Psoas muscle (tissue), 7 donors: ENCODE measurements at regions not wholly inside any gene's neighbourhood (a gene's known extent, or its start where the extent isn't known, plus 50 kb on each side); places are given as distances from the start of the nearest gene placed in this dataset.

Experiments used
- ATAC-seq, 4 donors: fragments of 200-7000 bp; cut with Tn5 transposase; one replicate each; pipeline ENCODE4 v1.9.1; 2020; ENCODE audit warnings: moderate library complexity in 3 of 4, mild to moderate bottlenecking in 2 of 4
- DNase-seq, 2 donors: peaks; one replicate each; pipeline ENCODE4 v3.0.0-alpha.2; 2020
- H3K27ac ChIP-seq: fragments of 200-600 bp; one replicate; pipeline ENCODE4 v1.8.0; 2022
- H3K27me3 ChIP-seq, 3 donors: fragments of 200-600 bp in 1 of 3; one replicate each; pipeline versions ENCODE4 v1.6.1 to v1.8.0; 2013 to 2022; ENCODE audit warnings: low read length in 2 of 3, mild to moderate bottlenecking in 2 of 3, moderate library complexity in 1 of 3; ENCODE audit not compliant: insufficient read depth in 3 of 3
- H3K36me3 ChIP-seq, 2 donors: fragments of 200-600 bp in 1 of 2; one replicate each; pipeline versions ENCODE4 v1.6.1 to v1.8.0; 2013 to 2022; ENCODE audit warnings: low read depth in 1 of 2, mild to moderate bottlenecking in 1 of 2, moderate library complexity in 1 of 2; ENCODE audit not compliant: insufficient read depth in 1 of 2
- H3K4me1 ChIP-seq: fragments of 200-600 bp; one replicate; pipeline ENCODE4 v1.8.0; 2022
- H3K4me3 ChIP-seq: fragments of 200-600 bp; one replicate; pipeline ENCODE4 v1.8.0; 2022; ENCODE audit warnings: mild to moderate bottlenecking
- H3K9me3 ChIP-seq: fragments of 200-600 bp; one replicate; pipeline ENCODE4 v1.8.0; 2022
- CTCF ChIP-seq: fragments of 200-600 bp; IDR thresholded peaks from one replicate; pipeline ENCODE4 v1.8.0; 2022; ENCODE audit warnings: antibody characterized with exemption
- whole genome bisulfite sequencing, 3 donors: extraction: QIAGEN DNeasy Blood & Tissue Kit; methylation state at CpG; one replicate each; pipeline versions ENCODE4 v1.1.6 to v1.1.7; 2013; 5-methylcytosine and 5-hydroxymethylcytosine counted together
- intact Hi-C, 2 donors: fragments of 100-400 bp; cut with DNase I; formaldehyde crosslinking; loops; one replicate each; pipeline versions ENCODE4 v1.11.0 to v1.14.2; 2022
- donor health status: healthy with polysubstance abuse.
- donor health status: DM: no; HTN: no; CAD: no; lungs with moderate emphysema.
- donor health status: Bipolar disorder and iron deficiency.
- donor health status: healthy.
- donor health status: DM: yes; HTN: yes; CAD: no.
- donor health status: DM: no; HTN: no; CAD: no.
- donor health status: DM: yes; HTN: yes; CAD: no.

- no peak for DNase-seq
- H3K36me3 ChIP-seq = no peaks in the 10 kb centered on the region
- no peaks in the 10 kb centered on the region for H3K4me1 ChIP-seq
- no peaks in the 10 kb centered on the region for H3K27me3 ChIP-seq
- H3K4me3 ChIP-seq = no peak overlapping the region
- H3K9me3 ChIP-seq = no peaks in the 10 kb centered on the region
- intact Hi-C loops = no loop called here
- ATAC-seq = no peak
- TF ChIP-seq CTCF = no peak
- no peak overlapping the region for H3K27ac ChIP-seq
These were observed 197.1 kb downstream of the KCNJ2 start for GRCh38 chr17:70366386-70366785.

- H3K27me3 ChIP-seq = no peaks in the 10 kb centered on the region
- DNase-seq (no peak), ATAC-seq (no peak)
- no peak overlapping the region for H3K4me3 ChIP-seq
- H3K9me3 ChIP-seq = no peaks in the 10 kb centered on the region
- TF ChIP-seq CTCF = no peak
- H3K27ac ChIP-seq = no peak overlapping the region
- H3K4me1 ChIP-seq = no peaks in the 10 kb centered on the region
- intact Hi-C loops = no loop called here
- H3K36me3 ChIP-seq = no peaks in the 10 kb centered on the region
These were observed 198.7 kb downstream of the KCNJ2 start for GRCh38 chr17:70368011-70368410.

- DNase-seq = no peak
- Histone ChIP-seq H3K27ac (no peak overlapping the region), H3K4me1 (no peaks in the 10 kb centered on the region), H3K27me3 (no peaks in the 10 kb centered on the region), H3K9me3 (peaks cover 4% of the 10 kb centered on the region), H3K36me3 (no peaks in the 10 kb centered on the region), H3K4me3 (no peak overlapping the region)
- intact Hi-C loops = no loop called here
- no peak for ATAC-seq
- no peak for TF ChIP-seq CTCF
- 82 to 92% (median 88%) methylated on average over 2 of the region's 2 CpGs for WGBS, 3 donors
These were observed 200.1 kb downstream of the KCNJ2 start for GRCh38 chr17:70369391-70369790.

GRCh38 chr17:70370816-70371215, 201.5 kb downstream of the KCNJ2 start:
- Histone ChIP-seq H3K36me3 (no peaks in the 10 kb centered on the region), H3K27me3 (no peaks in the 10 kb centered on the region), H3K9me3 (peaks cover 4% of the 10 kb centered on the region), H3K4me3 (no peak overlapping the region), H3K27ac (no peak overlapping the region), H3K4me1 (no peaks in the 10 kb centered on the region)
- intact Hi-C loops = no loop called here
- WGBS, 3 donors = 86 to 87% (median 86%) methylated on average over 4 of the region's 4 CpGs
- ATAC-seq = no peak
- DNase-seq = no peak
- TF ChIP-seq CTCF = no peak

GRCh38 chr17:70373369-70373768, 204.0 kb downstream of the KCNJ2 start:
- intact Hi-C loops = no loop called here
- WGBS, 3 donors = 84 to 89% (median 85%) methylated on average over 1 of the region's 1 CpG
- no peak for ATAC-seq

More at GRCh38 chr17:70373369-70373768, 204.0 kb downstream of the KCNJ2 start:
- Histone ChIP-seq H3K4me3 (no peak overlapping the region), H3K36me3 (no peaks in the 10 kb centered on the region), H3K4me1 (no peaks in the 10 kb centered on the region), H3K27me3 (no peaks in the 10 kb centered on the region), H3K27ac (no peak overlapping the region), H3K9me3 (peaks cover 4% of the 10 kb centered on the region)
- no peak for DNase-seq
- no peak for TF ChIP-seq CTCF
